ENCODE measurements at regions not wholly inside any gene's neighbourhood (a gene's known extent, or its start where the extent isn't known, plus 50 kb on each side); places are given as distances from the start of the nearest gene placed in this dataset.

DNA sequence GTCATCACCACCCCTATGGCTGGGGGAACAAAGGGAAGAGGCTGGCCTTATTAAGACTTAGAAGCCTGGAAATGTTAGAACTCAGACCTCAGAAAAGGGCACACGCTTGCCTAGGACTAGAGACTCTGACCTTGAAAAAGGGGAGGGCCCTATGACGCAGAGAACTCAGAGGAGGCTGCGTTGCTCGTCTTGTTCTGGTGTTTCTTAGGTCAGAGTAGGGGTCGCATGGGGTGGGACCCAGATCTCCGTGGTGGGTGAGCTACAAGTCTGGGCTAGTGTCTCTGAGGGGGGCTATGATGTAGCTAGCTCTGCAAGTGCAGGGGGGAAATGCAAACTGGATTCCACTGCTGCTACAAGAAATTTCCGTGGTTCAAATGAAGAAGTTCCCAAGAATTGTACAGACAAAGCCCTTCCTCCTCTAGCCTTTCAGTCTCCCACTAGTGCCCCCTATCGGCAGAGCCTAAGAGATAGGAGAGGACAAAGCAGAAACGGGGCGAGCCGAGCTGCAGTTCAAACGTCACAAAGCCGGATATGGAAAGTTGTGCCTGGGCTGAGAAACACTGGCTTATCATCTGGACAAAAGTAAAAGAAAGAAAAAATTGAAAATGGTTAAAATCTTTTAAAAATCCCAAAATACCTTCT, 392.9 kb upstream of the ROBO2 start:
- no peaks in the 10 kb centered on the region for H3K9me3 ChIP-seq
- peak in 1 of 2 experiments; percentile 11 for TF ChIP-seq CTCF (IDR thresholded peaks at IDR 0.05; ENCODE audit: insufficient read depth in 1 of 2, low read depth in 1 of 2, low read length in 1 of 2, severe bottlenecking in 1 of 2, unreplicated experiment in 1 of 2)
- Mint-ChIP-seq H3K27ac (ENCODE audit: unreplicated experiment) (no peak overlapping the region), H3K4me1 (ENCODE audit: low read depth, unreplicated experiment) (no peaks in the 10 kb centered on the region), H3K4me3 (ENCODE audit: unreplicated experiment) (no peak overlapping the region), H3K36me3 (ENCODE audit: insufficient read depth, unreplicated experiment) (no peaks in the 10 kb centered on the region), H3K9me3 (ENCODE audit: unreplicated experiment) (no peaks in the 10 kb centered on the region), H3K27me3 (ENCODE audit: insufficient read depth, unreplicated experiment) (no peaks in the 10 kb centered on the region)
- no peak overlapping the region for H3K4me3 ChIP-seq (ENCODE audit: low read depth, low read length)
- no peaks in the 10 kb centered on the region for H3K4me1 ChIP-seq
- intact Hi-C loops (cut with micrococcal nuclease; ENCODE audit: unreplicated experiment) = no loop called here
- DNase-seq = peak in 1 of 2 experiments; percentile 5
- no peaks in the 10 kb centered on the region for H3K36me3 ChIP-seq (ENCODE audit: control insufficient read depth, insufficient read depth, low read length)
- BruUV-seq (replicated peaks) = no TSS peak
- POLR2A ChIA-PET = no interaction called here
- CTCF ChIA-PET = no interaction called here
- H3K27me3 ChIP-seq (replicated peaks; ENCODE audit: control insufficient read depth, insufficient read depth, low read length) = no peaks in the 10 kb centered on the region

- no peaks in the 10 kb centered on the region for H3K4me1 Mint-ChIP-seq (ENCODE audit: low read depth, unreplicated experiment)
- no peak overlapping the region for H3K4me3 ChIP-seq (ENCODE audit: low read depth, low read length)
- no peaks in the 10 kb centered on the region for H3K27me3 Mint-ChIP-seq (ENCODE audit: insufficient read depth, unreplicated experiment)
- H3K27ac Mint-ChIP-seq (ENCODE audit: unreplicated experiment) = no peak overlapping the region
- H3K36me3 Mint-ChIP-seq (ENCODE audit: insufficient read depth, unreplicated experiment) = no peaks in the 10 kb centered on the region
- no peaks in the 10 kb centered on the region for H3K4me1 ChIP-seq
- CTCF ChIA-PET = no interaction called here
- H3K4me3 Mint-ChIP-seq (ENCODE audit: unreplicated experiment) = no peak overlapping the region
- H3K27me3 ChIP-seq (replicated peaks; ENCODE audit: control insufficient read depth, insufficient read depth, low read length) = no peaks in the 10 kb centered on the region
- no peaks in the 10 kb centered on the region for H3K9me3 ChIP-seq
- no TSS peak for BruUV-seq (replicated peaks)
- DNase-seq = no peak
- no peaks in the 10 kb centered on the region for H3K36me3 ChIP-seq (ENCODE audit: control insufficient read depth, insufficient read depth, low read length)
- no peak for TF ChIP-seq CTCF (IDR thresholded peaks at IDR 0.05; ENCODE audit: insufficient read depth in 1 of 2, low read depth in 1 of 2, low read length in 1 of 2, severe bottlenecking in 1 of 2, unreplicated experiment in 1 of 2)
- POLR2A ChIA-PET = no interaction called here
- intact Hi-C loops (cut with micrococcal nuclease; ENCODE audit: unreplicated experiment) = no loop called here
- no peaks in the 10 kb centered on the region for H3K9me3 Mint-ChIP-seq (ENCODE audit: unreplicated experiment)
Observed at GRCh38 chr3:76651784-76652183, 388.1 kb upstream of the ROBO2 start.

DNA sequence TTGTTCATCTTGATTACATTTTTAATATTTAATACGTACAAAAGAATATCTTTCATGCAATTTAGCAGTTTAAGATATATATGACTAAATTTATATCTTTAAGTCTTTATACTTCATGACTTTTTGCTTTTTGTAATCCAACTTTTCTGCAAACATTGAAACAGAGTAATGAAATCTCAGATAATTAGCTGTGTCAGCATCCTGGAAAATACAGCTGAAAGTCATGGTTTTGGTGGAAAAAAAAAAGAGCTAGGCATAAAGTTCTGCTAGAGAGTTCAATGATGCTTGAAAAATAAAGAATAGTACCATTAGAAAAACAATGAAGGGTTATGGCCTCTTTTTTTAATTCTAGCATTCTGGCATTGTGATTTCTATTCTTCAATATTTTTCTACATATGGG, 387.4 kb upstream of the ROBO2 start:
- intact Hi-C loops (cut with micrococcal nuclease; ENCODE audit: unreplicated experiment) = no loop called here
- no peaks in the 10 kb centered on the region for H3K27me3 Mint-ChIP-seq (ENCODE audit: insufficient read depth, unreplicated experiment)
- BruUV-seq (replicated peaks) = no TSS peak
- Histone ChIP-seq H3K4me1 (no peaks in the 10 kb centered on the region), H3K27me3 (replicated peaks; ENCODE audit: control insufficient read depth, insufficient read depth, low read length) (no peaks in the 10 kb centered on the region), H3K9me3 (no peaks in the 10 kb centered on the region), H3K36me3 (ENCODE audit: control insufficient read depth, insufficient read depth, low read length) (no peaks in the 10 kb centered on the region), H3K4me3 (ENCODE audit: low read depth, low read length) (no peak overlapping the region)
- no peak overlapping the region for H3K4me3 Mint-ChIP-seq (ENCODE audit: unreplicated experiment)
- no peak overlapping the region for H3K27ac Mint-ChIP-seq (ENCODE audit: unreplicated experiment)
- H3K36me3 Mint-ChIP-seq (ENCODE audit: insufficient read depth, unreplicated experiment) = no peaks in the 10 kb centered on the region
- CTCF ChIA-PET = no interaction called here
- H3K9me3 Mint-ChIP-seq (ENCODE audit: unreplicated experiment) = no peaks in the 10 kb centered on the region
- POLR2A ChIA-PET = no interaction called here
- no peaks in the 10 kb centered on the region for H3K4me1 Mint-ChIP-seq (ENCODE audit: low read depth, unreplicated experiment)
- DNase-seq = no peak
- TF ChIP-seq CTCF (IDR thresholded peaks at IDR 0.05; ENCODE audit: insufficient read depth in 1 of 2, low read depth in 1 of 2, low read length in 1 of 2, severe bottlenecking in 1 of 2, unreplicated experiment in 1 of 2) = no peak

Measured in Caco-2 (cell line).